Neural cell (in vitro differentiated cells): ENCODE measurements at regions not wholly inside any gene's neighbourhood (a gene's known extent, or its start where the extent isn't known, plus 50 kb on each side); places are given as distances from the start of the nearest gene placed in this dataset.

ENCODE experiments used
- EP300 ChIP-seq: fragments of 450-650 bp; conservative IDR thresholded peaks from 2 replicates; pipeline ENCODE4 v1.6.1; 2014; ENCODE audit warnings: antibody characterized with exemption, mild to moderate bottlenecking, moderate library complexity; ENCODE audit not compliant: poor library complexity, severe bottlenecking
- EZH2 ChIP-seq: fragments of 200-600, 300-800 bp; shearing (Covaris generic), sonication (generic); IDR thresholded peaks from 2 replicates; pipeline ENCODE4 v1.6.1; 2014; ENCODE audit warnings: antibody characterized with exemption, low read length, borderline replicate concordance, mild to moderate bottlenecking; ENCODE audit not compliant: insufficient read depth, poor library complexity, severe bottlenecking
- MXI1 ChIP-seq: fragments of 450-650 bp; conservative IDR thresholded peaks from 2 replicates; pipeline ENCODE4 v1.6.1; 2014; ENCODE audit warnings: antibody characterized with exemption, mild to moderate bottlenecking; ENCODE audit not compliant: poor library complexity, severe bottlenecking
- POLR2AphosphoS5 ChIP-seq: IDR thresholded peaks from 2 replicates; pipeline ENCODE4 v1.6.1; 2012
- RAD21 ChIP-seq: fragments of 450-650 bp; conservative IDR thresholded peaks from 2 replicates; pipeline ENCODE4 v1.6.1; 2014; ENCODE audit warnings: antibody characterized with exemption, mild to moderate bottlenecking, moderate library complexity
- SMC3 ChIP-seq: fragments of 450-650 bp; conservative IDR thresholded peaks from 2 replicates; pipeline ENCODE4 v1.6.1; 2014; ENCODE audit warnings: antibody characterized with exemption, mild to moderate bottlenecking, moderate library complexity; ENCODE audit not compliant: poor library complexity
- TAF1 ChIP-seq: IDR thresholded peaks from 2 replicates; pipeline ENCODE4 v1.6.1; 2012; ENCODE audit warnings: low read depth
- TF ChIP-seq, protein P1 (sequence below): fragments of 450-650 bp; IDR thresholded peaks from 2 replicates; pipeline ENCODE4 v1.5.1; 2014; ENCODE audit warnings: antibody characterized with exemption, mild to moderate bottlenecking, moderate library complexity; ENCODE audit not compliant: poor library complexity, severe bottlenecking
- TF ChIP-seq, protein P2 (sequence below): IDR thresholded peaks from 2 replicates; pipeline ENCODE4 v1.6.1; 2012; ENCODE audit warnings: borderline replicate concordance

DNA sequence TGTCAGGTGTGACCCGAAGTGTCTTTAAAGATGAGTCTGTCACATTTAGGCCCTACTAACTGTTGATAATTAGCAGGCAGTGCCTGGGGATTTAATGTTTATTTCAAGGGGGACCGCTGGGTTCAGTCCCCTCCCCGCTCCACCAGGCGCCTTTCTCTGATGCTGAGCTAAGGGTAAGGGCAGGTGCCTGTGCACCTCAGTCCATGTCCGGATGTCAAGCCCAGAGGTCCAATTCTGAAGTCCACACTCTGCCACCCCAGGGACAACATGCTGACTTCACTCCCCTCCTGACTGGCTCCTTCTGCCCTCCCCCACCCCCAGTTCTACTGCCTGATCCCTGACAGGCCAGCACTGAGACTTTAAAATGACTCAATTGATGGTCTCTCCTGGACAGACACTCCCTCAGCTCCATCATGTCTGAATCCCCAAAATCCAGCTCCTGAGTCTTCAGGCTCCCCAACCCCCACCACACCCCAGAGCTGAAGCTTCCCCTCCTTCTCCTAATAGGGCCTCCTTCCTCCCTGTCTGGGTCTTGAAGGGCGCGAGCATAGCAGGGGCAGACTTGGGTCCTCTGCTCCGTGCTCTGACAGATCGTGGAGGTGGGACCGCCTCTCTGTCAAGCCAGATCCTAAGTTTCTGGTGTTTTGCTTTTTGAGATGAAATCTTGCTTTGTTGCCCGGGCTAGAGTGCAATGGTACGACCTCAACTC lies 49.8 kb upstream of the ANO1 start:
- TF ChIP-seq, protein P1, sequence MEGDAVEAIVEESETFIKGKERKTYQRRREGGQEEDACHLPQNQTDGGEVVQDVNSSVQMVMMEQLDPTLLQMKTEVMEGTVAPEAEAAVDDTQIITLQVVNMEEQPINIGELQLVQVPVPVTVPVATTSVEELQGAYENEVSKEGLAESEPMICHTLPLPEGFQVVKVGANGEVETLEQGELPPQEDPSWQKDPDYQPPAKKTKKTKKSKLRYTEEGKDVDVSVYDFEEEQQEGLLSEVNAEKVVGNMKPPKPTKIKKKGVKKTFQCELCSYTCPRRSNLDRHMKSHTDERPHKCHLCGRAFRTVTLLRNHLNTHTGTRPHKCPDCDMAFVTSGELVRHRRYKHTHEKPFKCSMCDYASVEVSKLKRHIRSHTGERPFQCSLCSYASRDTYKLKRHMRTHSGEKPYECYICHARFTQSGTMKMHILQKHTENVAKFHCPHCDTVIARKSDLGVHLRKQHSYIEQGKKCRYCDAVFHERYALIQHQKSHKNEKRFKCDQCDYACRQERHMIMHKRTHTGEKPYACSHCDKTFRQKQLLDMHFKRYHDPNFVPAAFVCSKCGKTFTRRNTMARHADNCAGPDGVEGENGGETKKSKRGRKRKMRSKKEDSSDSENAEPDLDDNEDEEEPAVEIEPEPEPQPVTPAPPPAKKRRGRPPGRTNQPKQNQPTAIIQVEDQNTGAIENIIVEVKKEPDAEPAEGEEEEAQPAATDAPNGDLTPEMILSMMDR: no peak
- TF ChIP-seq POLR2AphosphoS5 (no peak), MXI1 (no peak), RAD21 (no peak), EZH2 (no peak), EP300 (no peak), SMC3 (no peak), TAF1 (no peak)
- TF ChIP-seq, protein P2, sequence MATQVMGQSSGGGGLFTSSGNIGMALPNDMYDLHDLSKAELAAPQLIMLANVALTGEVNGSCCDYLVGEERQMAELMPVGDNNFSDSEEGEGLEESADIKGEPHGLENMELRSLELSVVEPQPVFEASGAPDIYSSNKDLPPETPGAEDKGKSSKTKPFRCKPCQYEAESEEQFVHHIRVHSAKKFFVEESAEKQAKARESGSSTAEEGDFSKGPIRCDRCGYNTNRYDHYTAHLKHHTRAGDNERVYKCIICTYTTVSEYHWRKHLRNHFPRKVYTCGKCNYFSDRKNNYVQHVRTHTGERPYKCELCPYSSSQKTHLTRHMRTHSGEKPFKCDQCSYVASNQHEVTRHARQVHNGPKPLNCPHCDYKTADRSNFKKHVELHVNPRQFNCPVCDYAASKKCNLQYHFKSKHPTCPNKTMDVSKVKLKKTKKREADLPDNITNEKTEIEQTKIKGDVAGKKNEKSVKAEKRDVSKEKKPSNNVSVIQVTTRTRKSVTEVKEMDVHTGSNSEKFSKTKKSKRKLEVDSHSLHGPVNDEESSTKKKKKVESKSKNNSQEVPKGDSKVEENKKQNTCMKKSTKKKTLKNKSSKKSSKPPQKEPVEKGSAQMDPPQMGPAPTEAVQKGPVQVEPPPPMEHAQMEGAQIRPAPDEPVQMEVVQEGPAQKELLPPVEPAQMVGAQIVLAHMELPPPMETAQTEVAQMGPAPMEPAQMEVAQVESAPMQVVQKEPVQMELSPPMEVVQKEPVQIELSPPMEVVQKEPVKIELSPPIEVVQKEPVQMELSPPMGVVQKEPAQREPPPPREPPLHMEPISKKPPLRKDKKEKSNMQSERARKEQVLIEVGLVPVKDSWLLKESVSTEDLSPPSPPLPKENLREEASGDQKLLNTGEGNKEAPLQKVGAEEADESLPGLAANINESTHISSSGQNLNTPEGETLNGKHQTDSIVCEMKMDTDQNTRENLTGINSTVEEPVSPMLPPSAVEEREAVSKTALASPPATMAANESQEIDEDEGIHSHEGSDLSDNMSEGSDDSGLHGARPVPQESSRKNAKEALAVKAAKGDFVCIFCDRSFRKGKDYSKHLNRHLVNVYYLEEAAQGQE: no peak
